GM23248 (cell line): ENCODE measurements at regions not wholly inside any gene's neighbourhood (a gene's known extent, or its start where the extent isn't known, plus 50 kb on each side); places are given as distances from the start of the nearest gene placed in this dataset.

Source experiments
- DNase-seq: peaks from one replicate; pipeline ENCODE4 v3.0.0-alpha.2; 2015
- H2AFZ ChIP-seq: fragments of 200-600 bp; sonication (generic); 2 replicates; pipeline ENCODE4 v1.6.1; 2016; ENCODE audit warnings: antibody characterized with exemption
- H3F3A ChIP-seq: fragments of 200-600 bp; sonication (generic); 2 replicates; pipeline ENCODE4 v1.6.1; 2016; ENCODE audit warnings: mild to moderate bottlenecking, antibody characterized with exemption, mixed run types; ENCODE audit not compliant: insufficient read depth
- H3K27ac ChIP-seq: fragments of 200-600 bp; sonication (generic); 2 replicates; pipeline ENCODE4 v1.5.1; 2016; ENCODE audit warnings: mild to moderate bottlenecking
- H3K27me3 ChIP-seq: fragments of 200-600 bp; sonication (generic); replicated peaks from 2 replicates; pipeline ENCODE4 v1.6.1; 2016; ENCODE audit warnings: mild to moderate bottlenecking; ENCODE audit not compliant: insufficient read depth
- H3K36me3 ChIP-seq: fragments of 200-600 bp; sonication (generic); 2 replicates; pipeline ENCODE4 v1.6.1; 2016; ENCODE audit warnings: low read depth, mild to moderate bottlenecking
- H3K4me1 ChIP-seq: fragments of 200-600 bp; sonication (generic); 2 replicates; pipeline ENCODE4 v1.6.1; 2016; ENCODE audit warnings: mild to moderate bottlenecking; ENCODE audit not compliant: insufficient read depth
- H3K4me2 ChIP-seq: fragments of 200-600 bp; sonication (generic); one replicate; pipeline ENCODE4 v1.6.1; 2016; ENCODE audit warnings: mild to moderate bottlenecking; ENCODE audit not compliant: unreplicated experiment
- H3K4me3 ChIP-seq: fragments of 200-600 bp; sonication (generic); 2 replicates; pipeline ENCODE4 v1.5.1; 2016; ENCODE audit warnings: mild to moderate bottlenecking
- H3K79me2 ChIP-seq: fragments of 200-600 bp; sonication (generic); 2 replicates; pipeline ENCODE4 v1.6.1; 2016; ENCODE audit warnings: mild to moderate bottlenecking; ENCODE audit not compliant: insufficient read depth
- H3K9ac ChIP-seq: fragments of 200-600 bp; sonication (generic); 2 replicates; pipeline ENCODE4 v1.6.1; 2016; ENCODE audit warnings: mild to moderate bottlenecking
- H3K9me2 ChIP-seq: fragments of 200-600 bp; sonication (generic); 2 replicates; pipeline ENCODE4 v1.6.1; 2016; ENCODE audit warnings: mixed run types, mild to moderate bottlenecking, moderate library complexity; ENCODE audit not compliant: insufficient read depth
- H3K9me3 ChIP-seq: fragments of 200-600 bp; sonication (generic); one replicate; pipeline ENCODE4 v1.6.1; 2017; ENCODE audit warnings: low read depth
- H4K20me1 ChIP-seq: fragments of 200-600 bp; sonication (generic); 2 replicates; pipeline ENCODE4 v1.6.0; 2016; ENCODE audit not compliant: insufficient read depth
- EZH2 ChIP-seq: fragments of 200-600 bp; sonication (generic); IDR thresholded peaks from 2 replicates; pipeline ENCODE4 v1.6.1; 2018; ENCODE audit warnings: antibody characterized with exemption, mild to moderate bottlenecking; ENCODE audit not compliant: insufficient read depth, poor library complexity, severe bottlenecking
- EZH2phosphoT487 ChIP-seq: fragments of 200-600 bp; sonication (generic); IDR thresholded peaks from 2 replicates; pipeline ENCODE4 v1.6.1; 2018; ENCODE audit warnings: antibody characterized with exemption, moderate library complexity, mild to moderate bottlenecking, low read depth; ENCODE audit not compliant: insufficient read depth
- WGBS, 2 experiments: methylation state at CpG; one replicate each; pipeline ENCODE4 v1.1.6; 2015 to 2017; ENCODE audit warnings: low lambda C conversion rate in 2 of 2, low coverage in 1 of 2; ENCODE audit errors: missing lambda C conversion rate in 2 of 2; 5-methylcytosine and 5-hydroxymethylcytosine counted together
- in situ Hi-C: fragments of 300-500 bp; cut with MboI; formaldehyde crosslinking; loops from 2 replicates; pipeline ENCODE4 v1.15.0; 2020

DNA sequence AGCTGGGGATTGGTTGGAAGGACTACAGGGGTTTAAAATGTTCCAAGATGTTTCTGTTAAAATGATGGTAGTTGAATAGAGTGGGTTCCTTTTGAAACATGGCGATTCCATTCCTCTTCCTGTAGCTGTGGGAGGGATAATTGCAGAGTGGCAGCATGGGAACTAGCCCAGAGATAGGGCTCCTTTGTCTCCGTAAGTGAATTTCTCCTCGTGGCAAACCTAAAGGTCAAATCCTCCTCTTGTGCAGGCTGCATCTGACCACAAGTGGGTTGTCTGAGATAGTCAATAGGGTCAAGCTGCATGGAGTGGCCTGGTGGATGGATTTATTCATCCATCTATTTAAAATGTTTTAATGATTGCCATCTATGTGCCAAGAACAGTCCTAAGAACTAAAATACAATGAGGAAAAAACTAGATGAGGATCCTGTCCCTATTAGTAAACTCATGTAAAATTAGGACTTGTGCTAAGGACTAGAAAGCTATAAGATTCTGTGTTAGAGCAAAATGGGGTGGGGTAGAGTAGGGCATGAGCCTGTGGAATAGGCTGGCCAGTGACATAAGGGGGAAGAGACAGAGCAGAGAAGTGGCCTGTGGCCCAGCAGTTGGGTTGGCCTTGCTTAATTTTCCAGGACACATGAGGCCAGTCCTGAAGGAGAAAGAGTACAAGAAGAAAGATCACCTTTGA is 89.1 kb upstream of the IVNS1ABP start:
- H3K9me3 ChIP-seq: no peaks in the 10 kb centered on the region
- H3K27me3 ChIP-seq: no peaks in the 10 kb centered on the region
- H3F3A ChIP-seq: peaks cover 11% of the 10 kb centered on the region; the same call in 1 of the 2 replicates
- no peaks in the 10 kb centered on the region for H3K9me2 ChIP-seq
- H3K4me3 ChIP-seq: no peak overlapping the region
- DNase-seq: no peak
- H3K4me1 ChIP-seq: peaks cover 8% of the 10 kb centered on the region
- no peak for TF ChIP-seq EZH2phosphoT487
- TF ChIP-seq EZH2: no peak
- in situ Hi-C loops: no loop called here
- no peak overlapping the region for H3K9ac ChIP-seq
- WGBS, 2 experiments: 95 to 99% methylated on average over 3 of the region's 3 CpGs
- H3K36me3 ChIP-seq: no peaks in the 10 kb centered on the region
- H3K4me2 ChIP-seq: no peak overlapping the region
- H3K27ac ChIP-seq: no peak overlapping the region
- H3K79me2 ChIP-seq: no peaks in the 10 kb centered on the region
- no peak overlapping the region for H2AFZ ChIP-seq
- H4K20me1 ChIP-seq: no peaks in the 10 kb centered on the region

DNA sequence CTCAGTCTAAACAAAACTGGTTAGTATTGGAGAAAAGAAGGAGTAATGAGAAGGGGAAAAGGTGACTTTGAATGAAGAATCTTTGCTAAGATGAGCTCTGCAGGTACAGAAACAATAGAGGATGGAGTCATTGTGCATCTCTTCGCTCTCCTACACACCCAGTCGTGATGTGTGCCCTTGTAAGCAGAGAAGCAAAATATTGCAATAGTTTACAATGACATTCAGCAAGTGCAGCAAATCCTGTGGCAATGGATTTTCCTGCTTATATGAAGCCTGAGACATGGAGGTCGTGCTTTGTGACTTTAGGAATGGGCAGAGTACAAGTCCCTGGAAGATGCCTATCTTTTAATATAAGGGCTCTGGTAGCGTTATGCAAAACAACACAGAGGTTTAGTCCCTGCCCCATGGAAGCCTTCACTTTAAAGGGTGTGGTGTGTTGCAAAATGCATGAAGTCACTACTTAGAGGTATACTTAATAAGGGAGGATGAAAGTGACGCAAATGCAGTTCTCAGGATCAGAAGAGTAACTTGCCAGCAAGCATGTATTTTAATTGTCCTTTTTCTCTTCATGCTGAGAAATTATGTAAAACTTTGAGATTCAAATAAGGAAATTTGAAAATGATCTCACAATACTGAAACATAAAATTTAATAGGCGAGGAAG is 88.0 kb upstream of the IVNS1ABP start:
- TF ChIP-seq EZH2phosphoT487: no peak
- no peak for TF ChIP-seq EZH2
- Histone ChIP-seq H3K27me3 (no peaks in the 10 kb centered on the region), H3K9me2 (no peaks in the 10 kb centered on the region), H4K20me1 (no peaks in the 10 kb centered on the region), H2AFZ (peak overlapping the region; percentile 69), H3K4me1 (peaks cover 13% of the 10 kb centered on the region), H3K9ac (peak overlapping the region; percentile 53), H3K27ac (no peak overlapping the region), H3K4me3 (peak overlapping the region; percentile 58), H3K79me2 (no peaks in the 10 kb centered on the region), H3K9me3 (no peaks in the 10 kb centered on the region), H3F3A (peaks cover 11% of the 10 kb centered on the region; the same call in 1 of the 2 replicates), H3K36me3 (no peaks in the 10 kb centered on the region), H3K4me2 (peak overlapping the region; percentile 72)
- DNase-seq: peak; percentile 41
- 56 to 57% methylated on average over 6 of the region's 6 CpGs for WGBS, 2 experiments
- in situ Hi-C loops: no loop called here

DNA sequence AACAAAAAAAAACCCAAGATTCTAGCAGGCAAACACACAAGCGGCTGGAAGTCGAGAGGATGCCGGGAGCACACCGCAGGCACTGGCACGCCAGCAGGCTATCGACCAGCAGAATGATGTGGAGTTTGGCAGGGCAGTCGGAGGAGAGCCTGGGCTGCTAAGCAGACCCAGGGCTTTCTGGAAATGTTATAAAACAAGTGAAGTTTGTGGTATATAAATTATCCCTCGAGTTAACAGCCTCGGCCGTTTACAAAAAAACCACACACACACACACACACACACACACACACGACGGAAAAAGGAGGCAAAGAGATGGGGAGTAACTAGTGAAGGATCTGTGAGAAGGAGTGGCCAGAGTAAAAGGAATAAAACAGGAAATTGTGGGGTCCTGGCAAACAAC is 87.2 kb upstream of the IVNS1ABP start:
- TF ChIP-seq EZH2 (no peak), EZH2phosphoT487 (no peak)
- Histone ChIP-seq H2AFZ (peak overlapping the region; percentile 69), H3K9ac (peak overlapping the region; percentile 53), H3K9me2 (no peaks in the 10 kb centered on the region), H3K9me3 (no peaks in the 10 kb centered on the region), H3K79me2 (no peaks in the 10 kb centered on the region), H3K4me3 (peak overlapping the region; percentile 58), H3K27ac (no peak overlapping the region; the same call in 1 of the 2 replicates), H3K4me1 (peaks cover 19% of the 10 kb centered on the region), H3K27me3 (no peaks in the 10 kb centered on the region), H4K20me1 (no peaks in the 10 kb centered on the region), H3F3A (peaks cover 11% of the 10 kb centered on the region; the same call in 1 of the 2 replicates), H3K4me2 (peak overlapping the region; percentile 72), H3K36me3 (no peaks in the 10 kb centered on the region)
- WGBS, 2 experiments: 7% methylated on average over 12 of the region's 12 CpGs
- DNase-seq: peak; percentile 76
- in situ Hi-C loops: no loop called here

DNA sequence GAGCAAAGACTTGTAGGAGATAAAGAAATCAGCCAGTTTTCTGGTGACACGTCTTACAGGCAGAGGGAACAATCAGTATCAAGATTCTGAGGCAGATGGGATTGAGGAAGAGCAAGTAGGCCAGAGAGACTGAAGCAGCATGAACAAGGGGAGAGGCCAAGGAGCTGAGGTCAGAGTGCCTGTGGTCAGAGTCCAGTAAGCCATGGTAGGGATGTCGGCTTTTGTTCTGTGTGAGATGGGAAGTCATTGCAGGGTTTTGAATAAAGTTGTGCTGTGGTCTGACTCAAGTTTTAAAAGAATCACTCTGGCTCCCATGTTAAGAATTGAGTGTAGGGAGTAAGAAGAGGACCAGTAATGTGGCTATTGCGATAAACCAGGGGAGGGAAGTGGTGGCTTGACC is 85.9 kb upstream of the IVNS1ABP start:
- no peak overlapping the region for H2AFZ ChIP-seq
- no peak for TF ChIP-seq EZH2
- TF ChIP-seq EZH2phosphoT487: no peak
- in situ Hi-C loops: no loop called here

More for the DNA sequence above, 85.9 kb upstream of the IVNS1ABP start:
- Histone ChIP-seq H3K27me3 (no peaks in the 10 kb centered on the region), H3K27ac (no peak overlapping the region), H3K79me2 (no peaks in the 10 kb centered on the region), H4K20me1 (no peaks in the 10 kb centered on the region), H3K4me3 (no peak overlapping the region), H3K9me3 (no peaks in the 10 kb centered on the region), H3K36me3 (no peaks in the 10 kb centered on the region), H3K4me1 (peaks cover 19% of the 10 kb centered on the region), H3K9ac (no peak overlapping the region), H3F3A (no peaks in the 10 kb centered on the region), H3K4me2 (no peak overlapping the region), H3K9me2 (no peaks in the 10 kb centered on the region)
- no peak for DNase-seq
- 98% methylated on average over 3 of the region's 3 CpGs for WGBS, 2 experiments
